Suprapubic skin (tissue), 4 donors: ENCODE measurements at regions not wholly inside any gene's neighbourhood (a gene's known extent, or its start where the extent isn't known, plus 50 kb on each side); places are given as distances from the start of the nearest gene placed in this dataset.

Source experiments
- DNase-seq, 2 donors: peaks; one replicate each; pipeline ENCODE4 v3.0.0-alpha.2; 2019; ENCODE audit warnings: low spot score in 2 of 2
- H3K27ac ChIP-seq: fragments of 200-600 bp; sonication (generic); one replicate; pipeline ENCODE4 v1.5.1; 2019
- H3K27me3 ChIP-seq: fragments of 200-600 bp; sonication (generic); one replicate; pipeline ENCODE4 v1.5.1; 2019
- H3K36me3 ChIP-seq: fragments of 200-600 bp; sonication (generic); one replicate; pipeline ENCODE4 v1.5.1; 2019
- H3K4me1 ChIP-seq: fragments of 200-600 bp; sonication (generic); one replicate; pipeline ENCODE4 v1.5.1; 2019
- H3K4me3 ChIP-seq: fragments of 200-600 bp; sonication (generic); one replicate; pipeline ENCODE4 v1.5.1; 2019; ENCODE audit warnings: mild to moderate bottlenecking
- H3K9me3 ChIP-seq: fragments of 200-600 bp; sonication (generic); one replicate; pipeline ENCODE4 v1.5.1; 2019
- EP300 ChIP-seq: sonication (generic); formaldehyde crosslinking; IDR thresholded peaks from one replicate; pipeline ENCODE4 v1.6.1; 2017; ENCODE audit warnings: antibody characterized with exemption
- POLR2A ChIP-seq, 2 donors: fragments of 450-650 bp; IDR thresholded peaks; one replicate each; pipeline ENCODE4 v1.6.1; 2017; ENCODE audit warnings: antibody characterized with exemption in 2 of 2, mild to moderate bottlenecking in 2 of 2, moderate library complexity in 2 of 2
- POLR2AphosphoS5 ChIP-seq, 3 donors: sonication (generic); formaldehyde crosslinking; IDR thresholded peaks; one replicate each; pipeline ENCODE4 v1.6.1; 2017; ENCODE audit warnings: antibody characterized with exemption in 3 of 3
- WGBS: methylation state at CpG from one replicate; pipeline ENCODE4 v1.1.5; 2018; 5-methylcytosine and 5-hydroxymethylcytosine counted together
- TF ChIP-seq, protein P1 (sequence below), 2 donors: fragments of 200-600 bp in 1 of 2; fragments of 450-650 bp in 1 of 2; sonication (generic) in 1 of 2; IDR thresholded peaks; one replicate each; pipeline ENCODE4 v1.5.1; 2016 to 2019; ENCODE audit warnings: antibody characterized with exemption in 2 of 2, mild to moderate bottlenecking in 1 of 2, moderate library complexity in 1 of 2

DNA sequence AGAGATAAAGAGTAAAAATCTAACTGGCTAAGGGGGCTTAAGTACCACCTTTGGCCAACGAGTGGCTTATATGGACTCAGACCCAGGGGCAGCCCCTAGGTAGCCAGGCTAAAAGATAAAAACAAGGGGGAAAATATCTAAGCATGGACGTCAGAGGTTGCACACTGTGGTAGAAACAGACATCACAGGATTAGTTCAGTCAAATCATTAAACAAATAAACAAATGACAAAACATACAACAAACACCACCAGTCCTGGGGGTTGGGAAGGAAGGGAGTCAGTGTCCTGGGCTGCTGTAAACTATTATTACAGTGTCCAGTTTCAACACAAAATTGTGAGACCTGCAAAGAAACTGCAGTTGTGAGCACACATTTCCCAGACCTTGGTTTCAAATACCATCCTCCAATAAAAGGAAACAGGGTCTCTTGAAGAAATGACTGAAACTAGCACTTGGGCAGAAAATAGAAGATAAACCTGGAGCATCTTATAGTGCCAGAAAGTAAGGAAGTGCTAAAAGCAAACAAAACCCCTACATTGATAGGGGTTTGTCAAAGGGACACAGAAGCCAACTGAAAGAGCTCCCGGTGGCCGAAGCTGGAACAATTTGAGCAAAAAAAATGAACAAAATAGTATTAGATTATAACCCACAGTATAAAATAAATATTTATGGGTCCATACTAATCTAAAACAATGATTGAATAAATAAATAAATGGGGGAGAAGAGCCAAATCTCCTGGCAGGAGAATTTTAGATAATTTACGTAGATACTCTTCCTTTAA, 154.8 kb upstream of the KLF7 start:
- Histone ChIP-seq H3K36me3 (no peaks in the 10 kb centered on the region), H3K27ac (no peak overlapping the region), H3K4me3 (no peak overlapping the region), H3K27me3 (no peaks in the 10 kb centered on the region), H3K4me1 (no peaks in the 10 kb centered on the region), H3K9me3 (no peaks in the 10 kb centered on the region)
- no peak for TF ChIP-seq EP300
- TF ChIP-seq, protein P1, sequence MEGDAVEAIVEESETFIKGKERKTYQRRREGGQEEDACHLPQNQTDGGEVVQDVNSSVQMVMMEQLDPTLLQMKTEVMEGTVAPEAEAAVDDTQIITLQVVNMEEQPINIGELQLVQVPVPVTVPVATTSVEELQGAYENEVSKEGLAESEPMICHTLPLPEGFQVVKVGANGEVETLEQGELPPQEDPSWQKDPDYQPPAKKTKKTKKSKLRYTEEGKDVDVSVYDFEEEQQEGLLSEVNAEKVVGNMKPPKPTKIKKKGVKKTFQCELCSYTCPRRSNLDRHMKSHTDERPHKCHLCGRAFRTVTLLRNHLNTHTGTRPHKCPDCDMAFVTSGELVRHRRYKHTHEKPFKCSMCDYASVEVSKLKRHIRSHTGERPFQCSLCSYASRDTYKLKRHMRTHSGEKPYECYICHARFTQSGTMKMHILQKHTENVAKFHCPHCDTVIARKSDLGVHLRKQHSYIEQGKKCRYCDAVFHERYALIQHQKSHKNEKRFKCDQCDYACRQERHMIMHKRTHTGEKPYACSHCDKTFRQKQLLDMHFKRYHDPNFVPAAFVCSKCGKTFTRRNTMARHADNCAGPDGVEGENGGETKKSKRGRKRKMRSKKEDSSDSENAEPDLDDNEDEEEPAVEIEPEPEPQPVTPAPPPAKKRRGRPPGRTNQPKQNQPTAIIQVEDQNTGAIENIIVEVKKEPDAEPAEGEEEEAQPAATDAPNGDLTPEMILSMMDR (IDR thresholded peaks at IDR 0.05): no peak
- TF ChIP-seq POLR2A (IDR thresholded peaks at IDR 0.05): no peak
- TF ChIP-seq POLR2AphosphoS5 (IDR thresholded peaks at IDR 0.05): no peak
- no peak for DNase-seq
- WGBS: 77% methylated on average over 5 of the region's 5 CpGs

DNA sequence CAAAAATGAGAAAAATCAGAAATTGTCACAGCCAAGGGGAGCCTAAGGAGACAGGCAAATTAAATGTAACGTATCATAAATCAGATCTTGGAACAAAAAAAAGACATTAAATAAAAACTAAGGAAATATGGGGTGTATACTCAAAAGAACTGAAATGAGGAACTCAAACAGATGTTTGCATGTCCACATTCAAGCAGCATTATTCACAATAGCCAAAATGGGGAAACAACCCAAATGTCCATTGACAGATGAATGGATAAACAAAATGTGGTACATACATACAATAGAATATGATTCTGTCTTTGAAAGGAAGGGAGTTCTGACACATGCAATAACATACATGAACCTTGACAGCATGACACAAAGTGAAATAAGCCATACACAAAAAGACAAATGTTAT, 155.8 kb upstream of the KLF7 start:
- no peak overlapping the region for H3K4me3 ChIP-seq
- no peak overlapping the region for H3K27ac ChIP-seq
- H3K9me3 ChIP-seq: no peaks in the 10 kb centered on the region
- TF ChIP-seq POLR2AphosphoS5 (IDR thresholded peaks at IDR 0.05): no peak
- TF ChIP-seq, protein P1 (IDR thresholded peaks at IDR 0.05): no peak
- no peak for TF ChIP-seq EP300
- TF ChIP-seq POLR2A (IDR thresholded peaks at IDR 0.05): no peak
- H3K36me3 ChIP-seq: no peaks in the 10 kb centered on the region
- no peaks in the 10 kb centered on the region for H3K4me1 ChIP-seq
- DNase-seq: no peak
- WGBS: 91% methylated on average over 1 of the region's 1 CpG
- no peaks in the 10 kb centered on the region for H3K27me3 ChIP-seq

DNA sequence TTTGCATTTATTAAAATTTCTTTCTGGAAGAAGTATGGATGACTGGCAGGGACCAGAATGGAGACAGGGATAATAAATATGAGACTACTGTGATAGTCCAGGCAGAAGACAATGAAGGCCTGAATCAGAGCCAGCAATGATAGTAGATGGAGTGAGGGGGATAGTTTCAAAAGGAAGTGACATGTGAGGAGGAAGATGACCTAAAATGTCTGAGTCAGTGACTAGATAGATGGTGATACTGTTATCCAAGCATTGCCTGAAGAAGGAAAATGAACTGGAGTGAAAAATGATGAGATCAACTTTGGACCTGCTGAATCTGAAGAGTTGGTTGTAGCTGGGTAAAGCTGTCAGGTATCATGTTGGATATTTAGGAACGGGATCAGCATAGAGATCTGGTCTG, 158.3 kb upstream of the KLF7 start:
- Histone ChIP-seq H3K27me3 (no peaks in the 10 kb centered on the region), H3K4me1 (no peaks in the 10 kb centered on the region), H3K4me3 (no peak overlapping the region), H3K36me3 (no peaks in the 10 kb centered on the region), H3K9me3 (no peaks in the 10 kb centered on the region), H3K27ac (no peak overlapping the region)
- no peak for DNase-seq
- TF ChIP-seq, protein P1 (IDR thresholded peaks at IDR 0.05): no peak
- no peak for TF ChIP-seq POLR2AphosphoS5 (IDR thresholded peaks at IDR 0.05)
- TF ChIP-seq POLR2A (IDR thresholded peaks at IDR 0.05): no peak
- no peak for TF ChIP-seq EP300
- WGBS: 92% methylated on average over 1 of the region's 1 CpG

DNA sequence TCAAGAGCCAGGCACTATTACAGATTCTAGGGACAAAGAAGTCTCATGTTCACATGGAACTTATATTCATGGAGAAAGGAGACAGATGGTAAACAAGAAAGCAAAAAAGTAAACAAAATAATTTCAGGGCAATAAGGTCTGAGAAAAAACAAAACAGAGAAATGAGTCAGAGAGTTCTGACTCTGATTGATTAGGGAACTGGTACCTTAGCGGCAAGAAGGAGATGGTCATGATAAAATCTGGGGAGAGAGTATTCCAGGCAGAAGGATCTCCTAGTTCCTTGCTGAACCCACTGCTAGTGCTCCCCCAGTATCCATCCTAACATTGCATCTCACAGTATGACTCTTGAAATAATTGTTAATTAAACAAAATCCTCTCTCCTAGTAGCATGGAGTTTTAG, 161.8 kb upstream of the KLF7 start:
- H3K9me3 ChIP-seq: no peaks in the 10 kb centered on the region
- H3K27me3 ChIP-seq: no peaks in the 10 kb centered on the region
- no peaks in the 10 kb centered on the region for H3K36me3 ChIP-seq
- no peak for TF ChIP-seq EP300
- no peak for TF ChIP-seq POLR2A (IDR thresholded peaks at IDR 0.05)
- TF ChIP-seq, protein P1 (IDR thresholded peaks at IDR 0.05): no peak
- TF ChIP-seq POLR2AphosphoS5 (IDR thresholded peaks at IDR 0.05): no peak
- H3K4me3 ChIP-seq: no peak overlapping the region
- WGBS: 80% methylated on average over 1 of the region's 1 CpG
- peaks cover 8% of the 10 kb centered on the region for H3K4me1 ChIP-seq
- no peak overlapping the region for H3K27ac ChIP-seq
- no peak for DNase-seq

DNA sequence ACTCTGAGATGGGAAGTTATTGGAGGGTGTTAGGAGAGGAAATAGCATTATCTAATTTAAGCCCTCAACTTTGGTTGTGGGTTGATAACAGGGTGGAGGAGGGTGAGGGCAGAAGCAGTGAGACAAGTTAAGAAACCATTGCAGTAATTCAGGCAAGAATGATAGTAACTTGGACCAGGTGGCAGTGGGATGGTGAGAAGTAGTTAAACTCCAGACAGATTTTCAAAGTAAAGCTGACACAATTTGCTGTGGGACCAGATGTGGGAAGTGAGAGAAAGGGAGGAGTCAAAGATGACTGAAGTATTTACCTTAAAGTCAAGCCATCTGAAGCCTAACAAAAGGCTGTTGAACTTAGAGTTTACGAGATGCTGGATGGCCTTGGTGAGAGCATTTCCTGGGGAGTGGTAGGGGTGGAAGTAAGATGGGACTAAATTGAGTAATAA, 163.2 kb upstream of the KLF7 start:
- H3K36me3 ChIP-seq: no peaks in the 10 kb centered on the region
- no peak overlapping the region for H3K4me3 ChIP-seq
- H3K27ac ChIP-seq: no peak overlapping the region
- TF ChIP-seq, protein P1 (IDR thresholded peaks at IDR 0.05): no peak
- TF ChIP-seq POLR2A (IDR thresholded peaks at IDR 0.05): no peak
- no peak for TF ChIP-seq POLR2AphosphoS5 (IDR thresholded peaks at IDR 0.05)
- no peak for TF ChIP-seq EP300
- no peaks in the 10 kb centered on the region for H3K27me3 ChIP-seq
- peaks cover 9% of the 10 kb centered on the region for H3K4me1 ChIP-seq
- H3K9me3 ChIP-seq: no peaks in the 10 kb centered on the region
- no peak for DNase-seq
- 74% methylated on average over 1 of the region's 1 CpG for WGBS
